GM21717 (cell line): ENCODE measurements at regions not wholly inside any gene's neighbourhood (a gene's known extent, or its start where the extent isn't known, plus 50 kb on each side); places are given as distances from the start of the nearest gene placed in this dataset.

Experiments used
- ATAC-seq: cut with Tn5 transposase; IDR thresholded peaks from one replicate; pipeline ENCODE4 v1.9.1; 2021; ENCODE audit warnings: mild to moderate bottlenecking, moderate library complexity; ENCODE audit not compliant: unreplicated experiment

- ATAC-seq = no peak
Observed at GRCh38 chr17:33352526-33352925, 59.4 kb upstream of the ASIC2 start.

GRCh38 chr17:33356266-33356665 lies 63.2 kb upstream of the ASIC2 start:
- ATAC-seq = no peak

- ATAC-seq = no peak
Observed at GRCh38 chr17:33363475-33363874, 70.4 kb upstream of the ASIC2 start.

GRCh38 chr17:33366960-33367359 lies 73.9 kb upstream of the ASIC2 start:
- ATAC-seq = no peak

- ATAC-seq = no peak
Observed at GRCh38 chr17:33369149-33369548, 76.1 kb upstream of the ASIC2 start.

- no peak for ATAC-seq
Observed at GRCh38 chr17:33369876-33370275, 76.8 kb upstream of the ASIC2 start.

GRCh38 chr17:33370401-33370800 lies 77.3 kb upstream of the ASIC2 start:
- no peak for ATAC-seq

- no peak for ATAC-seq
Observed at GRCh38 chr17:33371377-33371776, 78.3 kb upstream of the ASIC2 start.

GRCh38 chr17:33373273-33373672 lies 80.2 kb upstream of the ASIC2 start:
- ATAC-seq = no peak

GRCh38 chr17:33375103-33375502 lies 82.0 kb upstream of the ASIC2 start:
- ATAC-seq = no peak

- no peak for ATAC-seq
Observed at GRCh38 chr17:33375783-33376182, 82.7 kb upstream of the ASIC2 start.

GRCh38 chr17:33377837-33378595 lies 84.9 kb upstream of the ASIC2 start:
- ATAC-seq = no peak

- no peak for ATAC-seq
Observed at GRCh38 chr17:33381201-33381600, 88.1 kb upstream of the ASIC2 start.

- ATAC-seq = no peak
Observed at GRCh38 chr17:33383488-33384023, 90.5 kb upstream of the ASIC2 start.

GRCh38 chr17:33385133-33385532 lies 92.0 kb upstream of the ASIC2 start:
- ATAC-seq = no peak

GRCh38 chr17:33385713-33386112 lies 92.6 kb upstream of the ASIC2 start:
- no peak for ATAC-seq

- no peak for ATAC-seq
Observed at GRCh38 chr17:33387406-33387805, 94.3 kb upstream of the ASIC2 start.

- ATAC-seq = no peak
Observed at GRCh38 chr17:33389504-33390135, 96.5 kb upstream of the ASIC2 start.

GRCh38 chr17:33390479-33391176 lies 97.5 kb upstream of the ASIC2 start:
- no peak for ATAC-seq

- no peak for ATAC-seq
Observed at GRCh38 chr17:33396818-33397217, 103.7 kb upstream of the ASIC2 start.

- no peak for ATAC-seq
Observed at GRCh38 chr17:33398386-33398785, 105.3 kb upstream of the ASIC2 start.

GRCh38 chr17:33401249-33401648 lies 108.2 kb upstream of the ASIC2 start:
- ATAC-seq = no peak
